Ramos (cell line): ENCODE measurements at regions not wholly inside any gene's neighbourhood (a gene's known extent, or its start where the extent isn't known, plus 50 kb on each side); places are given as distances from the start of the nearest gene placed in this dataset.
"Not testable (repeated sequence)": the region's sequence is repeated elsewhere in the genome, so short reads cannot be mapped to it uniquely, and the experiment has no call there.

Source experiments
- in situ Hi-C: fragments of 300-500 bp; cut with MboI; formaldehyde crosslinking; loops from one replicate; pipeline ENCODE4 v1.14.3; 2022; ENCODE audit warnings: low sequenced_read_pairs; ENCODE audit not compliant: unreplicated experiment

DNA sequence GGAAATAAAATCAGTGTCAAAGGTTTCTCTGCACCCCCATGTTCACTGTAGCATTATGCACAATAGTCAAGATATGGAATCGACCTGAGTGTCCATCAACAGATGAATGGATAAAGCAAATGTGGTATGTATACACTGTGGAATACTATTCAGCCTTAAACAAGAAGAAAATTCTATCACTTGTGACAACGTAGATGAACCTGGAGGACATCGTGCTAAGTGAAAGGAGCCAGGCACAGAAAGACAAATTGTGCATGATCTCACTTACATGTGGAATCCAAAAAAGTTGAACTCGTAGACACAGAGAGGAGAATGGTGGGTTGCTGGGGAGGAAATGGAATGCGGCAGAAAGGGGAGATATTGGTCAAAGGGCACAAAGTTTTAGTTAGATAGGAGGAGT lies 136.3 kb upstream of the ESR1 start:
- in situ Hi-C loops: no loop called here

GRCh38 chr6:151674578-151674977 lies 132.9 kb upstream of the ESR1 start:
- in situ Hi-C loops: no loop called here

GRCh38 chr6:151675746-151676459 lies 131.6 kb upstream of the ESR1 start:
- in situ Hi-C loops: no loop called here

DNA sequence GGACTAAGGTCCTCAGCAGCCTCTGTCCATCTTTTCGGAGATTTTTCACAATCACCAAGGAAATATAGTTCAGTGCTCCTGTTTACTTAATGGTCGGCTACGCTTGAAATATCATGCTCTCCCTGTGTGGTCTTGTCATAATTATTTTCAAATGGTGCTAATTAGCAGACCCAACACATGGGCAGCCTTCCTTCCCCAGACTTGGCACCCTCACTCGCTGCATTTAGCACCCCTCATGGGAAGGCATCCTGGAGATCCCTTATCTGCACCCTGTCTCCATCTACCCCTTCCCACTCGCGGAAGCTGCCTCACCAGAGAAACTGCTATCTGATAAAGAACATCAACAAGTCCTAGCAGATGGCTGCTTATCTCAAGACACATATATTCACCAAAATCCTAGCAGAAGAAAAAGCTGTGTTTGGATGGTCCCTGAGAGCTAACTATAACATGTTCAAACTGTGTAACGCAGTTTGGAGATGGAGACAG lies 131.0 kb upstream of the ESR1 start:
- in situ Hi-C loops: no loop called here

DNA sequence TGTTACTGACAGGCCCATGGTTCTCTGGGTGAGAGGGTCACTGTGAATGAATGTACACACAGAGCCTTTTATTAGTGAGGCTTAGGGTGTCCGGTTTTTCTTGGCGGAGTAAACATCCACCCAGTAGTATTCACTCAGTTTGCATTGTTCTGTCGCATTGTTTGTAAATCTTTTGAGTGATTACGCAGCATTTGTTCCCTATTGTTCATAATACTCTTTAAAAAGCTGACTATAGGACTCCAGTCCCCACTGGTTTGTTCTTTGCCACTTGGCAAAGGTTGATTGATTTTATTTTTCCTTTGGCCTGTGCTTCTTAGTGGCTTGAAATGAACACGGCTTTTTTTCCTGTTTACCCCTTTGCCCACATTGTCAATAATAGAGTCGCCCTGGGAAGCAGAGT lies 130.1 kb upstream of the ESR1 start:
- in situ Hi-C loops: no loop called here

DNA sequence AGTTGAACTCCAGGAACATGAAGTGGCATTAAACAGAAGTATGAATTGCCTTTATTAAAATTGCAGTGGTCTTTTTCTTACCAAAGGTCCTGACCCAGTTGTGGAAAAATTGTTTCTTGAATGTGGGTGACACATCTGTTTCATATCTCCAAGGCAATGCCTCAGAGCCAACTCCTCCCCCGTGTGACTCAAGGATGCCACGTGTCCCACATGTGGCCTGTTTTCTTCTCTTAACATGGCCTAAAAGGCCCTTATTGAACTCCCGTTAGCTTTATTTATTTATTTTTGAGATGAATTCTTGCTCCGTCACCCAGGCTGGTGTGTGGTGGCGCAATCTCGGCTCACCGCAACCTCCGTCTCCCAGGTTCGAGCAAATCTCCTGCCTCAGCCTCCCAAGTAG lies 128.4 kb upstream of the ESR1 start:
- in situ Hi-C loops: no loop called here

GRCh38 chr6:151679941-151680340 lies 127.5 kb upstream of the ESR1 start:
- in situ Hi-C loops: no loop called here

GRCh38 chr6:151680846-151681432 lies 126.5 kb upstream of the ESR1 start:
- in situ Hi-C loops: no loop called here

- in situ Hi-C loops: no loop called here
Measured at GRCh38 chr6:151681433-151682059, 125.9 kb upstream of the ESR1 start.

GRCh38 chr6:151682251-151682650 lies 125.2 kb upstream of the ESR1 start:
- in situ Hi-C loops: no loop called here

GRCh38 chr6:151682922-151683321 lies 124.6 kb upstream of the ESR1 start:
- in situ Hi-C loops: no loop called here

- in situ Hi-C loops: no loop called here
Measured at GRCh38 chr6:151683381-151683780, 124.1 kb upstream of the ESR1 start.

- in situ Hi-C loops: no loop called here
Measured at GRCh38 chr6:151689499-151690201, 117.8 kb upstream of the ESR1 start.

GRCh38 chr6:151690303-151690702 lies 117.2 kb upstream of the ESR1 start:
- in situ Hi-C loops: no loop called here

- in situ Hi-C loops: no loop called here
Measured at GRCh38 chr6:151690768-151691562, 116.5 kb upstream of the ESR1 start.

DNA sequence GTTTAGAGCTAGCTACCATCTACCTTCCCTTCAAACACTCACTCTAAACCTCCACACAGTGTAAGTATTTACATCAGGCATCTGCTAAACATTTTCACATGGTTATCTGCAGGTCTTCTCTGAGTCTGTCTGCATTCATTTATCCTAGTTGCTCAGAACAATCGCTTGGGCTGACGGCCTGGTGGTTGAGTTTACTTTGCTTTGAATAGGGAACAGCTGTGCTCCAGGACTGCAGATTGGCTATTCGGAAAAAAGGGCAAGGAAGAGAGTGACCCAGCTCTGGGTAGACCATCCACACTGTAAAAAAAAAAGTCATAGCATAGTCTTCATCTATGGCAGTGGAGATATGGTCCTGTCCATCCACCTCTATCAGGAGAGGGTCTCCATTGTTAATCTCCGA lies 115.3 kb upstream of the ESR1 start:
- in situ Hi-C loops: no loop called here

DNA sequence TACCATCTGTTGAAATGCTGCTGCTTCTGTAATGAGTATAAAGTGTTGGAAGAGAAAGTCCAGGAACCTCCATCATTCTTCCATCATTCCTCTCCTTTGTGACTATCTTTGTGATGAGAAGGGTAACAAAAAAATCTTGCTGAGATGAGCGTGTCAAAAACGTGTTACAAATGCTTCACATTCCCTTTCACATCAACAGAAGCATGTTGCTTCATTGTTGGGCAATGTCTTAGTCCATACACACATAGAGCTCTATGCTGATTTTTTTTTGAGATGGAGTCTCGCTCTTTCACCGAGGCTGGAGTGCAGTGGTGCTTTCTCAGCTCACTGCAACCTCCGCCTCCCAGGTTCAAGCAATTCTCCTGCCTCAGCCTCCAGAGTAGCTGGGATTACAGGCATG lies 114.1 kb upstream of the ESR1 start:
- in situ Hi-C loops: no loop called here

- in situ Hi-C loops: no loop called here
Measured at GRCh38 chr6:151695156-151695555, 112.3 kb upstream of the ESR1 start.

DNA sequence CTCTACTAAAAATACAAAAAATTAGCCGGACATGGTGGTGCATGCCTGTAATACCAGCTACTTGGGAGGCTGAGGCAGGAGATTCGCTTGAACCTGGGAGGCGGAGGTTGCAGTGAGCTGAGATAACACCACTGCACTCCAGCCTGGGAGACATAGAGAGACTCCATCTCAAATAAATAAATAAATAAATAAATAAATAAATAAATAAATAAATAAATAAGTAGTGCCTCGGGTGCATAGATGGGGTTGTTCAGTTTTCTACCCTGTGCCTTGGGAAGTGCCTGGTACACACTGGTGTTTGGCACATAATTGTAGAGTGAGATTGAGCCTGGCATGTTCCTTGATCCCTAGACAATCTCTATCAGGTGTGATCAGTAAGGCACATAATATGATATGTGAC lies 111.2 kb upstream of the ESR1 start:
- in situ Hi-C loops: not testable (repeated sequence)
